DND-41 (cell line): ENCODE measurements at regions not wholly inside any gene's neighbourhood (a gene's known extent, or its start where the extent isn't known, plus 50 kb on each side); places are given as distances from the start of the nearest gene placed in this dataset.

Experiments
- EZH2 ChIP-seq: IDR thresholded peaks from 3 replicates; pipeline ENCODE4 v1.6.1; 2012; ENCODE audit warnings: borderline replicate concordance, low read depth, mild to moderate bottlenecking, moderate library complexity, low read length, inconsistent platforms; ENCODE audit not compliant: severe bottlenecking
- TF ChIP-seq, protein P1 (sequence below): IDR thresholded peaks from 2 replicates; pipeline ENCODE4 v1.5.1; 2012; ENCODE audit warnings: borderline replicate concordance, low read length, moderate library complexity, mild to moderate bottlenecking; ENCODE audit not compliant: poor library complexity, severe bottlenecking; ENCODE audit errors: extremely low read depth

DNA sequence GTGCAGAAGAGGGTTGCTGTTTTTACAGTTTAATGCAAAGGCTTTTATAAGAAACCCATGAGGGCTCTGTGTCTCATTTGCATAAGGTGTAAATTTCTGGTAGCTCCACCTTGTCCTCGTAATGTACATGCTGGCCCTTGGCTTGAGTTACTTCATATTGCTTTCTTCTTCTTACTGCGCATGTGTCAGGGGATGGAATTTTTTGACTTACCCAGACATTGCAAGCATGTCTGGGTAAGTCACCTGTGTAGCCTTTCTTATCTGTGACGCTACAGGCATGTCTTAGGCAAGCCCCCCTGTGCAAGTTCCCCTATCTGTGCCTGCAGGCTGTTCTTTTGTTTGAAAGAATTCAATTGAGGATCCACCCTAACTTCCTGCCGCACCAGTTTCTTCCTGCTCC lies 274.2 kb downstream of the ETNK1 start:
- TF ChIP-seq, protein P1, sequence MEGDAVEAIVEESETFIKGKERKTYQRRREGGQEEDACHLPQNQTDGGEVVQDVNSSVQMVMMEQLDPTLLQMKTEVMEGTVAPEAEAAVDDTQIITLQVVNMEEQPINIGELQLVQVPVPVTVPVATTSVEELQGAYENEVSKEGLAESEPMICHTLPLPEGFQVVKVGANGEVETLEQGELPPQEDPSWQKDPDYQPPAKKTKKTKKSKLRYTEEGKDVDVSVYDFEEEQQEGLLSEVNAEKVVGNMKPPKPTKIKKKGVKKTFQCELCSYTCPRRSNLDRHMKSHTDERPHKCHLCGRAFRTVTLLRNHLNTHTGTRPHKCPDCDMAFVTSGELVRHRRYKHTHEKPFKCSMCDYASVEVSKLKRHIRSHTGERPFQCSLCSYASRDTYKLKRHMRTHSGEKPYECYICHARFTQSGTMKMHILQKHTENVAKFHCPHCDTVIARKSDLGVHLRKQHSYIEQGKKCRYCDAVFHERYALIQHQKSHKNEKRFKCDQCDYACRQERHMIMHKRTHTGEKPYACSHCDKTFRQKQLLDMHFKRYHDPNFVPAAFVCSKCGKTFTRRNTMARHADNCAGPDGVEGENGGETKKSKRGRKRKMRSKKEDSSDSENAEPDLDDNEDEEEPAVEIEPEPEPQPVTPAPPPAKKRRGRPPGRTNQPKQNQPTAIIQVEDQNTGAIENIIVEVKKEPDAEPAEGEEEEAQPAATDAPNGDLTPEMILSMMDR, result no peak
- TF ChIP-seq EZH2, result no peak
